ENCODE measurements at regions not wholly inside any gene's neighbourhood (a gene's known extent, or its start where the extent isn't known, plus 50 kb on each side); places are given as distances from the start of the nearest gene placed in this dataset.

- Histone ChIP-seq H3K9me2 (replicated peaks; ENCODE audit: low read length) (no peaks in the 10 kb centered on the region), H3K79me2 (ENCODE audit: low read length) (no peaks in the 10 kb centered on the region), H3K27me3 (ENCODE audit: low read length) (no peaks in the 10 kb centered on the region), H4K20me1 (ENCODE audit: low read length) (no peaks in the 10 kb centered on the region), H3K27ac (ENCODE audit: low read length) (no peak overlapping the region), H3F3A (ENCODE audit: low read length, unreplicated experiment) (no peaks in the 10 kb centered on the region), H3K36me3 (ENCODE audit: low read depth, low read length) (no peaks in the 10 kb centered on the region), H3K9me3 (ENCODE audit: low read length) (no peaks in the 10 kb centered on the region), H2AFZ (ENCODE audit: low read length) (no peak overlapping the region), H3K4me3 (ENCODE audit: low read length) (no peak overlapping the region), H3K9ac (ENCODE audit: low read length) (no peak overlapping the region), H3K4me2 (ENCODE audit: low read length) (no peak overlapping the region), H3K4me1 (ENCODE audit: insufficient read depth, low read length) (no peaks in the 10 kb centered on the region)
- intact Hi-C loops (cut with micrococcal nuclease) = loop anchor here (10.0 kb wide), 1 partner anchor 75 kb away; no protein-coding TSS in a partner anchor
- TF ChIP-seq EZH2phosphoT487 (IDR thresholded peaks at IDR 0.05; ENCODE audit: borderline replicate concordance, low read length) (no peak), CTCF (conservative IDR thresholded peaks at IDR 0.05; ENCODE audit: low read depth, low read length) (no peak), EZH2 (IDR thresholded peaks at IDR 0.05; ENCODE audit: low read length, unreplicated experiment) (no peak)
- ATAC-seq = no peak
- ChIA-PET POLR2A (ENCODE audit: unreplicated experiment) (no interaction called here), CTCF (no interaction called here)
- no peak for DNase-seq
- no TSS peak for BruUV-seq (replicated peaks)
Measured at GRCh38 chr5:125199968-125200865, 453.8 kb upstream of the ZNF608 start.

- H3K27ac ChIP-seq (ENCODE audit: low read length) = no peak overlapping the region
Measured at GRCh38 chr5:125200866-125201373, 454.5 kb upstream of the ZNF608 start.

More at GRCh38 chr5:125200866-125201373, 454.5 kb upstream of the ZNF608 start:
- Histone ChIP-seq H3K79me2 (ENCODE audit: low read length) (no peaks in the 10 kb centered on the region), H3K4me2 (ENCODE audit: low read length) (no peak overlapping the region), H3F3A (ENCODE audit: low read length, unreplicated experiment) (no peaks in the 10 kb centered on the region), H4K20me1 (ENCODE audit: low read length) (no peaks in the 10 kb centered on the region), H3K4me3 (ENCODE audit: low read length) (no peak overlapping the region), H3K27me3 (ENCODE audit: low read length) (no peaks in the 10 kb centered on the region), H3K36me3 (ENCODE audit: low read depth, low read length) (no peaks in the 10 kb centered on the region), H3K9me2 (replicated peaks; ENCODE audit: low read length) (no peaks in the 10 kb centered on the region), H3K9me3 (ENCODE audit: low read length) (no peaks in the 10 kb centered on the region), H3K9ac (ENCODE audit: low read length) (no peak overlapping the region), H2AFZ (ENCODE audit: low read length) (no peak overlapping the region), H3K4me1 (ENCODE audit: insufficient read depth, low read length) (no peaks in the 10 kb centered on the region)
- no peak for TF ChIP-seq EZH2 (IDR thresholded peaks at IDR 0.05; ENCODE audit: low read length, unreplicated experiment)
- TF ChIP-seq EZH2phosphoT487 (IDR thresholded peaks at IDR 0.05; ENCODE audit: borderline replicate concordance, low read length) = no peak
- TF ChIP-seq CTCF (conservative IDR thresholded peaks at IDR 0.05; ENCODE audit: low read depth, low read length) = no peak
- ATAC-seq = no peak
- no TSS peak for BruUV-seq (replicated peaks)
- no peak for DNase-seq
- ChIA-PET POLR2A (ENCODE audit: unreplicated experiment) (no interaction called here), CTCF (no interaction called here)
- intact Hi-C loops (cut with micrococcal nuclease) = no loop called here
